LNCaP clone FGC (cell line): ENCODE measurements at regions not wholly inside any gene's neighbourhood (a gene's known extent, or its start where the extent isn't known, plus 50 kb on each side); places are given as distances from the start of the nearest gene placed in this dataset.

Experiments used
- DNase-seq: peaks from one replicate; pipeline ENCODE4 v3.0.0-alpha.2; 2011; ENCODE audit warnings: low read depth
- H3K4me3 ChIP-seq: 2 replicates; pipeline ENCODE4 v1.5.1; 2011; ENCODE audit warnings: mild to moderate bottlenecking, low read depth, low read length, control low read depth
- CTCF ChIP-seq: IDR thresholded peaks from 2 replicates; pipeline ENCODE4 v1.5.1; 2012; ENCODE audit warnings: mild to moderate bottlenecking; ENCODE audit not compliant: control insufficient read depth, insufficient read depth; ENCODE audit errors: extremely low read depth

DNA sequence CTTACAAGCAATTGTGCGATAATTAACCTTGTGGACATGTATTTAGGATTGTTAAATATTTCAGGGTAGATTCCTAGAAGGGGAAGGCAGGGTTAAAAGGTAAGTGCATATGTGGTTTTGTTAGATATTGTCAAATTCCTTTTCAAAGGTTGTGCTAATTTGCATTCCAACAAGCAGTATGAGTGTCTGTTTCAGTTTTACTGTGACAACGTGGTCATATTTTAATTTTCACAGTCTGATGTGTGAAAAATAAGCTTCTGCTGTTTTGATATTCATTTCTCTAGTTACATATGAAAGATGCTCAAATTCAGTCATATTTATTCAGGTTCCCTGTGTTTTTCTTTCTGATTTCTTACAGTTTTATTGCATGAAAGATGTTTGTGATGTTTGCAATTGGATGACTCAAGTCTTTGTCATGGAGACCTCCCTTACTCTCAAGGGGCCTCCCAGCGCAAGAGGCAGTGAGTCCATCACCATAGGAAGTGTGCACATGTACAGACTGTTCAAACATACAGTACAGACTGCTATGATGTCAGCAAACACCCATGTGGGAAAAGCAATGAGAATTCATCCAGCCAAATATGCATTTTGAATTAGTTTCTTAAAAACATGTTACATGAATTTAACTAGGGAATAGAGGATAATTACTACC, 310.8 kb downstream of the GALR1 start:
- TF ChIP-seq CTCF = no peak
- no peak for DNase-seq
- no peak overlapping the region for H3K4me3 ChIP-seq

DNA sequence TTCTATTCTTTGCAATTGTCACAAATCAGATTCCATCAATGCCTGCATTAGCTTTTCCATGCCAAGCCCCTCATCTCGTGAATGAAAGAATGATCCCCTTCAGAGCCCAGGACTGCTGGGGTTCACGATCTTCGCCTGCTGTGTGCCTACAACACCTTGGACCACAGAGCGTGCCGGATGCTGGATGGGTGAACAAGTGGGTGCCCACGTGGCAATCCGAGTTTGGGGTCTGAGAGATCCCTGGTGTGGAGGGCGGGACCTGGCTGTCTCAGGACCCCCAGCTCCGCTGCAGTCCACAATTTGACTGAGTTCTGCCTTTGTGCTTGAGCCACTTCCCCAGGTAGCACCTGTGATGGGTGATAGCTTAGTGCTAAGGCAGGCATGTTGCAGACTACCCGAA, 317.0 kb downstream of the GALR1 start:
- no peak for TF ChIP-seq CTCF
- no peak for DNase-seq
- no peak overlapping the region for H3K4me3 ChIP-seq

DNA sequence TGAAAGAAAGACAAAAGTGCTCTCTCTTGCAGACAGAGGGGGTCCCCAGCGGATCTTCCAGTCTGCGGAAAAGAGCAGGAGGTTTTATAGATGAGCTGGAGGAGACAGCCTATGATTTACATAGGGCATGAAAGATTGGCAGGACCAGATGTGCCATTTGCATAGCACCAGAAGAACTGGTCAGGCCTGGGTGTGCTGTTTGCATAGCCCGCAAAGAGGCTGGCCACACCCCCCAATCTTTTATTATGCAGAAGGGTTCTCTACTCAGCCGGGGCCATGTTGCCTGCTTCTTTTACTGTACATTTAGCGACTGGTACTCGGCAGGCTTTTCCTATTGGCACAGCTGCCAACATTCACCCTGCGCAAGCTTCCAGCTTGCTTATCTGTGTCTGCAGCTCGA, 317.6 kb downstream of the GALR1 start:
- no peak for TF ChIP-seq CTCF
- peak; percentile 71 for DNase-seq
- H3K4me3 ChIP-seq = no peak overlapping the region

GRCh38 chr18:77571743-77572142, 322.1 kb downstream of the GALR1 start:
- no peak for DNase-seq
- no peak for TF ChIP-seq CTCF
- no peak overlapping the region for H3K4me3 ChIP-seq

DNA sequence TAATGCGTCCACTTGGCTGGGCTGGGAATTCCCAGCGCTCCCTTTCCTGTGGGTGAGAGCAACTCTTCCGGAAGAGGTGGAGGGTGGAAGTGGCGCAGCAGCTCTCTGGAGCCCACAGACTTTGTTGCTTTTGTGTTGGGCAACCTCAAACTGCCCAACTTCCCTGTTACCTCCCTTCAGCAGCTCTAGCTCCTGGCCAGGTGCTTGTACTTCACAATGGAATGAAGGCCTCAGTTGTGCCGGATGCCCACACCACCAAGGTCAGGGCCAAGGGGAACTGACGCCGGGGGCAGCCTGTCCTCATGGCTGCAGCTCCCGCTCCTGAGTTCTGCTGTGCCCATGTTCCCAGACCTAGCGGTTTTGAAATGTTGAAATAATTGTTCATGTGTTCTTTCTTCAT, 322.9 kb downstream of the GALR1 start:
- DNase-seq = no peak
- H3K4me3 ChIP-seq = no peak overlapping the region
- no peak for TF ChIP-seq CTCF

- no peak for DNase-seq
- no peak overlapping the region for H3K4me3 ChIP-seq
- no peak for TF ChIP-seq CTCF
Observed at GRCh38 chr18:77573571-77573970, 323.9 kb downstream of the GALR1 start.

GRCh38 chr18:77590943-77591515, 341.4 kb downstream of the GALR1 start:
- no peak for TF ChIP-seq CTCF
- no peak overlapping the region for H3K4me3 ChIP-seq
- DNase-seq = no peak
